ENCODE measurements at regions not wholly inside any gene's neighbourhood (a gene's known extent, or its start where the extent isn't known, plus 50 kb on each side); places are given as distances from the start of the nearest gene placed in this dataset.

DNA sequence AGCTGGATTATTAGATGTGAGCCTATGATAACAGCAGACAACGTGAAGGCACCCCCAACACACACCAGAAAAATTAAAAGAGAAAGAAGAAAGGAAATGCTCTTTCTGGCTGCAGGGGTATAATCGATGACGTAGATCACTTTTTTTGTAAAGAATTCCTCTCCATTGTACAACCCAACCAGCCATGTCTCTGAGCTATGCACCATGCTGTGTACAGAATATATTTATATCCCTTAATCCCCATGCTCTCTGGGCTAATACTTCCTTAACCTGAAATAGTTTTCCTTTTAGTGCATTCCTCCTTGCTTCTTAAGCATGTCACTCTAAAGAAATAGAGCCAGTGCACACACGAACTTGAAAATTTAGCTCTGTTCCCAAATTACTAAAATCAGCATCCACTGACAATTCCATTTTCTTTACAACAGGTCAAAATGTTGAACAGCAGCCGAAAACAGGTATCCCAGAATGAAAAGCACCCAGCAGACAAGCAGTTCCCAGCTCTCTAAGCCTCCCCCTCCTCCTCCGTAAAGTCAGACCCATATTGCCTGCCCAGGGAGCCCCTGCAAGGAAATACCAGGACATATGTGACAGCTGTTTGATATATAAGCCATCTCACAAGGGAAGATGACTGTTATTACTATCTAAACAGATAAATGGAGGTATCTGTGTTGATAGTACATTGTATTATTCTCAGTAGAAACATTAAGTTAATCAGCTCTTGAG is 247.4 kb upstream of the RAB6C start:
- ChIA-PET CTCF (ENCODE audit: low intra/inter-chr PET ratio, low total read pairs) (no interaction called here), POLR2A (no interaction called here)
- H3K4me3 ChIP-seq (replicated peaks in 1 of 3; ENCODE audit: insufficient read depth in 1 of 3, low read depth in 2 of 3, low read length in 3 of 3): no peak overlapping the region
- FAIRE-seq (no peak), ATAC-seq (no peak), DNase-seq (ENCODE audit: low spot score) (no peak)
- H3K36me3 ChIP-seq (replicated peaks in 1 of 2; ENCODE audit: control insufficient read depth in 1 of 2, insufficient read depth in 2 of 2, low read length in 2 of 2): no peaks in the 10 kb centered on the region
- no peak overlapping the region for H3K27ac ChIP-seq (ENCODE audit: extremely low read length, insufficient read depth, low read length)
- H3K27me3 ChIP-seq (ENCODE audit: control insufficient read depth in 1 of 2, insufficient read depth in 2 of 2, low read length in 2 of 2): peaks cover 0 to 4% of the 10 kb centered on the region in 2 experiments; a peak in 2 of 5 replicates
- 15% methylated on average over 6 of the region's 6 CpGs for WGBS (ENCODE audit: low lambda C conversion rate)
- H3K79me2 ChIP-seq (ENCODE audit: insufficient read depth, low read length): no peaks in the 10 kb centered on the region
- H3K4me2 ChIP-seq (ENCODE audit: low read depth, low read length): no peak overlapping the region
- H3K4me1 ChIP-seq (ENCODE audit: insufficient read depth, low read length): no peaks in the 10 kb centered on the region
- no TSS peak for BruUV-seq (replicated peaks)
- H4K20me1 ChIP-seq (ENCODE audit: insufficient read depth, low read length): no peaks in the 10 kb centered on the region
- in situ Hi-C loops (cut with HindIII; ENCODE audit: extremely low pct_ligation_motif_present, low pct_unique_long_range_greater_than_20kb) (no loop called here), intact Hi-C loops (cut with micrococcal nuclease; ENCODE audit: unreplicated experiment) (no loop called here)
- no peak for TF ChIP-seq NCOA2 (CRISPR knock-in tag; IDR thresholded peaks at IDR 0.05)
- TF ChIP-seq ZNF460 (CRISPR knock-in tag; IDR thresholded peaks at IDR 0.05; ENCODE audit: borderline replicate concordance): no peak
- no peak for TF ChIP-seq SNAPC2 (CRISPR knock-in tag; IDR thresholded peaks at IDR 0.05)
- H3K9ac ChIP-seq (ENCODE audit: insufficient read depth, low read depth, low read length): no peak overlapping the region
- peaks cover 8% of the 10 kb centered on the region; the same call in 1 of the 2 replicates for H3K9me3 ChIP-seq (ENCODE audit: low read length)
- H2AFZ ChIP-seq (ENCODE audit: low read length): no peak overlapping the region

DNA sequence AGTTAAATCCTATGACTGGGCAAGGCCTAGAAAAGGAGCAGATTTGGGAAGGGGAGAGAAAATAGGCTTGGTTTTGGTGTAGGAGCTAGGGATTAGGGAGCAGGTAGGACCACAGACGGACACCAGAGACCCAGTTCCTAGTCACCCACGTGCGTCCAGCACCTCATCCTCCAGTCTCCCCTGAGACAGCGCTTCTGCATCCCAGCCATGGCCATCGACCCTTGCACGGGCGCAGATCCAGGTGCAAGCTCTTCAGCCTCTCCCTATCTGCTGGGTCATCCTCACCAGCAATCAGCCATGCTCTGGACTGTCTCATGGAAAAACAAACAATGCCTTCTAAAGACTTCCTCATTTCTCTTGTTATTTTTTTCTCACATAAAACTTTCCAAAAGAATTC is 246.8 kb upstream of the RAB6C start:
- H3K79me2 ChIP-seq (ENCODE audit: insufficient read depth, low read length): no peaks in the 10 kb centered on the region
- BruUV-seq (replicated peaks): no TSS peak
- no peak for ATAC-seq
- no peak for DNase-seq (ENCODE audit: low spot score)
- H3K4me1 ChIP-seq (ENCODE audit: insufficient read depth, low read length): no peaks in the 10 kb centered on the region
- in situ Hi-C loops (cut with HindIII; ENCODE audit: extremely low pct_ligation_motif_present, low pct_unique_long_range_greater_than_20kb) (no loop called here), intact Hi-C loops (cut with micrococcal nuclease; ENCODE audit: unreplicated experiment) (no loop called here)
- H3K4me3 ChIP-seq (replicated peaks in 1 of 3; ENCODE audit: insufficient read depth in 1 of 3, low read depth in 2 of 3, low read length in 3 of 3): no peak overlapping the region
- POLR2A ChIA-PET: no interaction called here
- H3K27ac ChIP-seq (ENCODE audit: extremely low read length, insufficient read depth, low read length): no peak overlapping the region
- 19% methylated on average over 6 of the region's 7 CpGs for WGBS (ENCODE audit: low lambda C conversion rate)
- H3K9me3 ChIP-seq (ENCODE audit: low read length): peaks cover 8% of the 10 kb centered on the region; the same call in 1 of the 2 replicates
- no peaks in the 10 kb centered on the region for H3K36me3 ChIP-seq (replicated peaks in 1 of 2; ENCODE audit: control insufficient read depth in 1 of 2, insufficient read depth in 2 of 2, low read length in 2 of 2)
- TF ChIP-seq PHB2 (IDR thresholded peaks at IDR 0.05; ENCODE audit: partially characterized antibody): no peak
- TF ChIP-seq KMT2B (CRISPR knock-in tag; IDR thresholded peaks at IDR 0.05): no peak
- no peak for TF ChIP-seq YEATS2 (CRISPR knock-in tag; IDR thresholded peaks at IDR 0.05; ENCODE audit: borderline replicate concordance)
- TF ChIP-seq, protein P1, sequence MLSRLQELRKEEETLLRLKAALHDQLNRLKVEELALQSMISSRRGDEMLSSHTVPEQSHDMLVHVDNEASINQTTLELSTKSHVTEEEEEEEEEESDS (CRISPR knock-in tag; IDR thresholded peaks at IDR 0.05; ENCODE audit: borderline replicate concordance): no peak
- no peak for TF ChIP-seq RAD21 (CRISPR knock-in tag; IDR thresholded peaks at IDR 0.05)
- TF ChIP-seq, protein P2, sequence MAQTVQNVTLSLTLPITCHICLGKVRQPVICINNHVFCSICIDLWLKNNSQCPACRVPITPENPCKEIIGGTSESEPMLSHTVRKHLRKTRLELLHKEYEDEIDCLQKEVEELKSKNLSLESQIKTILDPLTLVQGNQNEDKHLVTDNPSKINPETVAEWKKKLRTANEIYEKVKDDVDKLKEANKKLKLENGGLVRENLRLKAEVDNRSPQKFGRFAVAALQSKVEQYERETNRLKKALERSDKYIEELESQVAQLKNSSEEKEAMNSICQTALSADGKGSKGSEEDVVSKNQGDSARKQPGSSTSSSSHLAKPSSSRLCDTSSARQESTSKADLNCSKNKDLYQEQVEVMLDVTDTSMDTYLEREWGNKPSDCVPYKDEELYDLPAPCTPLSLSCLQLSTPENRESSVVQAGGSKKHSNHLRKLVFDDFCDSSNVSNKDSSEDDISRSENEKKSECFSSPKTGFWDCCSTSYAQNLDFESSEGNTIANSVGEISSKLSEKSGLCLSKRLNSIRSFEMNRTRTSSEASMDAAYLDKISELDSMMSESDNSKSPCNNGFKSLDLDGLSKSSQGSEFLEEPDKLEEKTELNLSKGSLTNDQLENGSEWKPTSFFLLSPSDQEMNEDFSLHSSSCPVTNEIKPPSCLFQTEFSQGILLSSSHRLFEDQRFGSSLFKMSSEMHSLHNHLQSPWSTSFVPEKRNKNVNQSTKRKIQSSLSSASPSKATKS (CRISPR knock-in tag; IDR thresholded peaks at IDR 0.05): no peak
- no peak for TF ChIP-seq RXRB (CRISPR knock-in tag; IDR thresholded peaks at IDR 0.05; ENCODE audit: borderline replicate concordance)
- TF ChIP-seq KLF12 (CRISPR knock-in tag; IDR thresholded peaks at IDR 0.05; ENCODE audit: borderline replicate concordance): no peak
- CTCF ChIA-PET (ENCODE audit: low intra/inter-chr PET ratio, low total read pairs): no interaction called here
- FAIRE-seq: no peak
- peaks cover 0 to 4% of the 10 kb centered on the region in 2 experiments; a peak in 2 of 5 replicates for H3K27me3 ChIP-seq (ENCODE audit: control insufficient read depth in 1 of 2, insufficient read depth in 2 of 2, low read length in 2 of 2)
- H3K4me2 ChIP-seq (ENCODE audit: low read depth, low read length): no peak overlapping the region
- H2AFZ ChIP-seq (ENCODE audit: low read length): no peak overlapping the region
- no peak overlapping the region for H3K9ac ChIP-seq (ENCODE audit: insufficient read depth, low read depth, low read length)
- H4K20me1 ChIP-seq (ENCODE audit: insufficient read depth, low read length): no peaks in the 10 kb centered on the region
